ENCODE measurements at regions not wholly inside any gene's neighbourhood (a gene's known extent, or its start where the extent isn't known, plus 50 kb on each side); places are given as distances from the start of the nearest gene placed in this dataset.

GRCh38 chr11:97963528-97964331 is 1057.0 kb upstream of the CNTN5 start:
- TF ChIP-seq EZH2phosphoT487 (IDR thresholded peaks at IDR 0.05) (no peak), CTCF (IDR thresholded peaks at IDR 0.05) (no peak), EZH2 (IDR thresholded peaks at IDR 0.05) (no peak)
- no peaks in the 10 kb centered on the region for H3K9me3 ChIP-seq (ENCODE audit: low read depth)
- H3K9ac ChIP-seq: no peak overlapping the region
- no peaks in the 10 kb centered on the region for H3K27me3 ChIP-seq
- Mint-ChIP-seq H3K9me3 (no peaks in the 10 kb centered on the region), H3K27ac (no peak overlapping the region), H3K4me3 (no peak overlapping the region), H3K27me3 (ENCODE audit: insufficient read depth, low read depth) (no peaks in the 10 kb centered on the region), H3K4me1 (no peaks in the 10 kb centered on the region), H3K36me3 (no peaks in the 10 kb centered on the region)
- no peak overlapping the region for H3K4me3 ChIP-seq
- no peaks in the 10 kb centered on the region for H4K20me1 ChIP-seq (ENCODE audit: low read depth)
- no peak for DNase-seq (ENCODE audit: low spot score)
- H3K79me2 ChIP-seq (ENCODE audit: low read depth): no peaks in the 10 kb centered on the region
- H3K27ac ChIP-seq: no peak overlapping the region
- H3K36me3 ChIP-seq: no peaks in the 10 kb centered on the region
- no peak overlapping the region for H3K4me2 ChIP-seq
- no peaks in the 10 kb centered on the region for H3K4me1 ChIP-seq
- peak overlapping the region; percentile 32 for H2AFZ ChIP-seq (replicated peaks)
- H3F3A ChIP-seq (ENCODE audit: low read depth): no peaks in the 10 kb centered on the region

GRCh38 chr11:97964332-97965004 is 1056.3 kb upstream of the CNTN5 start:
- H3K4me2 ChIP-seq: no peak overlapping the region
- no peaks in the 10 kb centered on the region for H4K20me1 ChIP-seq (ENCODE audit: low read depth)
- TF ChIP-seq EZH2phosphoT487 (IDR thresholded peaks at IDR 0.05) (no peak), CTCF (IDR thresholded peaks at IDR 0.05) (no peak), EZH2 (IDR thresholded peaks at IDR 0.05) (no peak)
- no peaks in the 10 kb centered on the region for H3K36me3 Mint-ChIP-seq
- H3K27ac ChIP-seq: no peak overlapping the region
- H3K9me3 Mint-ChIP-seq: no peaks in the 10 kb centered on the region
- no peaks in the 10 kb centered on the region for H3K79me2 ChIP-seq (ENCODE audit: low read depth)
- no peak for DNase-seq (ENCODE audit: low spot score)
- H3K4me3 Mint-ChIP-seq: no peak overlapping the region
- H2AFZ ChIP-seq (replicated peaks): no peak overlapping the region
- H3K4me1 Mint-ChIP-seq: no peaks in the 10 kb centered on the region
- no peaks in the 10 kb centered on the region for H3K36me3 ChIP-seq
- no peaks in the 10 kb centered on the region for H3F3A ChIP-seq (ENCODE audit: low read depth)
- no peak overlapping the region for H3K9ac ChIP-seq
- no peaks in the 10 kb centered on the region for H3K4me1 ChIP-seq
- H3K27me3 ChIP-seq: no peaks in the 10 kb centered on the region
- H3K9me3 ChIP-seq (ENCODE audit: low read depth): no peaks in the 10 kb centered on the region
- H3K27me3 Mint-ChIP-seq (ENCODE audit: insufficient read depth, low read depth): peaks cover 2% of the 10 kb centered on the region
- no peak overlapping the region for H3K27ac Mint-ChIP-seq
- no peak overlapping the region for H3K4me3 ChIP-seq

- H3K4me2 ChIP-seq: no peak overlapping the region
- Mint-ChIP-seq H3K9me3 (no peaks in the 10 kb centered on the region), H3K27me3 (ENCODE audit: insufficient read depth, low read depth) (peaks cover 3% of the 10 kb centered on the region), H3K27ac (no peak overlapping the region), H3K4me1 (no peaks in the 10 kb centered on the region), H3K4me3 (no peak overlapping the region), H3K36me3 (no peaks in the 10 kb centered on the region)
- no peak for DNase-seq (ENCODE audit: low spot score)
- H3F3A ChIP-seq (ENCODE audit: low read depth): no peaks in the 10 kb centered on the region
- H2AFZ ChIP-seq (replicated peaks): no peak overlapping the region
- no peaks in the 10 kb centered on the region for H3K79me2 ChIP-seq (ENCODE audit: low read depth)
- H3K27ac ChIP-seq: no peak overlapping the region
- no peaks in the 10 kb centered on the region for H4K20me1 ChIP-seq (ENCODE audit: low read depth)
- H3K36me3 ChIP-seq: no peaks in the 10 kb centered on the region
- H3K27me3 ChIP-seq: no peaks in the 10 kb centered on the region
- TF ChIP-seq EZH2 (IDR thresholded peaks at IDR 0.05) (no peak), CTCF (IDR thresholded peaks at IDR 0.05) (no peak), EZH2phosphoT487 (IDR thresholded peaks at IDR 0.05) (no peak)
- no peak overlapping the region for H3K9ac ChIP-seq
- H3K4me1 ChIP-seq: no peaks in the 10 kb centered on the region
- H3K9me3 ChIP-seq (ENCODE audit: low read depth): no peaks in the 10 kb centered on the region
- H3K4me3 ChIP-seq: no peak overlapping the region
Observed at GRCh38 chr11:97965849-97966646, 1054.7 kb upstream of the CNTN5 start.
